AG08396 (cell line): ENCODE measurements at regions not wholly inside any gene's neighbourhood (a gene's known extent, or its start where the extent isn't known, plus 50 kb on each side); places are given as distances from the start of the nearest gene placed in this dataset.

Experiments used
- DNase-seq: peaks from one replicate; pipeline ENCODE4 v3.0.0; 2012; ENCODE audit warnings: low spot score, mixed read lengths

DNA sequence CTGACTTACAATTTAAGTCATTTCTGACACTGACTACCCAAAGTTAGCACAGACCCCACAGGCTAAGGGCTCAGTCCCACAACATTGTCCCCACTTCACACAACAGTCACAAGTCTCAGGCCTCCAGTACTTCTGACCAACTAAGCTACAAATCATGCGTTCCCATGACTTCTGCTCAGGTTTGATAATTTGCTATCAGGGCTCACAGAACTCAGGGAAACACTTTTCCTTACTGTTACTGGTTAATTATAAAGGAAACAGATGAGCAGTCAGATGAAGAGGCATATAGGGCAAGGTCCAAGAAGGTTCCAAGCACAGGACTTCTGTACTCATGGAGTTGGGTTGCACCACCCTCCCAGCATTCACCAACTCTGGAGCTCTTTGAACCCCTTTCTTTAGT is 151.2 kb upstream of the TNR start:
- no peak for DNase-seq

DNA sequence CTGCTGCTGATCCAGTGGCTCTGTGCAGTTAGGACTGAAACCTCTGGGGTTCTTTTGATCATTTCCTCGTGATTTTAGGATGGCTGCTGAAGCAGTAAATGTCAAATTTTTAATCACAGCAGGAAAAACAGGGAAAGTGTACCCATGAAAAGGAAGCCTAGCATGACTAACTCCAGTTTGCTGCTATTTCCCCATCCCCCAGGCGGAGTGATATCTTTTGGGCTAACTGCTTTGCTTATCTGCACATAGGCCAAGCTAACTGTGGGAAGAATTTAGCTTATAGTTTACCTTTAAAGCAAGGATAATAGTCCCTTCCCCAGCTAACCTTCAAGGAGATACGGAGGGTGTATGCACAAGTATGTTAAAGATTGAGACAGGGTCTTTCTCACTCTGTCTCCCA is 149.8 kb upstream of the TNR start:
- DNase-seq, result no peak

DNA sequence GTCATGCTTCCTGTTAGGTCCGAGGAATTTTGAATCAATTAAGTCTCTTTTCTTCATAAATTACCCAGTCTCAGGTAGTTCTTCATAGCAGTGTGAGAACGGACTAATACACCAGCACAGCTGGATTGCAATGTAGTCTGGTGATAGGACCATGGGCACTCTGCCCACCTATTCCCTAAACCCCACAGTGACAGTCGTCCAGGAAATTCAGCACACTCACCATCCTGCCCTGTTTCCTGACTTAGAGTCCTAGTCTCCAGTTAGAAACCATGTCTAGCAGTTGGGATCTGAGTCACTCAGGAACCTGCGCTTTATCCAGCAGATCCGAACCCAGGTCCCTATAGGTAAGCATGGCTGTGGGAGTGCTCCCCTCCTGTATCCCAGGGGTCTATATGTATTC is 149.3 kb upstream of the TNR start:
- no peak for DNase-seq

DNA sequence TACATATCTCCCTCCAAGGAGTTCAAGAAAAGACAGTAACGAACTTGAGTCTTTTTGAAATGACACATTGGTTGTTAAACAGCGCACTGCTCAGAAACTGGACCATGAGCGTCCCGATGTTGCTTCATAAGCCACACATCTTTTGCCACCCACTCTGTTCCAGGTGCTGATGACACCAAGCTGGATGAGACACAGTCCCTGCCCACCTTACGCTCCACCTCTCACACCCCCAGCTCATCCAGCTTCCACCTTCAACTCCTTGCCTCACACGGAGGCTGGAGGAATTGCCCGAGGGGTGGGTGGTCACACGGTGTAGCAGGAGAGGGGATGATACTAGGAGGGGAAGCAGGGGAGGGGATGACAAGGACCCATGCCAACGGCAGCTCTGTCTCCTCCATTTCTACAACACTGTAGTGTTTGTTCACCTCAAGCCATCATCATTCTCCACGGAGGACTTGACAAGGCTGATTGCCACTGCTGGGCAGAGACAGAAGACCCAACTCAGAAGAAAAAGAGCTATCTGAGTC is 148.5 kb upstream of the TNR start:
- DNase-seq, result no peak

DNA sequence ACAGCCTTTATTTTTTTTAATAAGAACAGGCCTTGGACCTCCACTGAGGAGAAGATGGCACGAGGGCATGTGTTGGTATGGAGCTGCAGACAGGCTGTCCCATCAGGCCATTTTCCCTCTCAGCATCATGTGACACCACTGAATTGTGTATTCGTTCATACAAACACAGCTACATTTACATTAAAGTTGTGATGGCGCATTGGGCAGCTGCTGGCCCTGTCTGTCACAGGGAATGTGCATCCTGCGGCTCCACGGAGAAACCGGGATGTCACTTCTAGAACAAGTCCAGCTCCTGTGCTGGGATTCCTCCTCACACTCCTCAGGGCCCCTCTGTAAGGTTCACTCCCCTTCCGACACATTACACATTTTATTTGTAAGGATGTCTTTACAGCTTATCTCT is 147.6 kb upstream of the TNR start:
- no peak for DNase-seq

DNA sequence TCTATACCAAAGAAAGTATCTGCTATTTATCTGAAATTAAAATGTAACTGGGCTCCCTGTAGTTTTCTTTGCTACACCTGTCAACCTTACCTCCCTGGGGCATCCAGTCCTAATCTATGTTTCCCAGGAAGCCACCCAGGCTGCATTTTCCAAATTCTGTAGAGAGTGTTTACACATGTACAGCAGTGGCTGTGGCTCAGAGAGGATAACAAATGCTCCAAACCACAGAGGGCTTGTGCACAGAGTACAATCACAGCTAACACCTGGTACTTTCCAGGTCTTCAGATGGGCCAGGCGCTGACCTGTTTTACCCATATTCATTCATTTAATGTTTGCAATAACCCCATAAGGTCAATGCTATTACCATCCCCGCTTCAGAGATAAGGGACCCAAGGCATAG is 146.5 kb upstream of the TNR start:
- DNase-seq, result no peak

DNA sequence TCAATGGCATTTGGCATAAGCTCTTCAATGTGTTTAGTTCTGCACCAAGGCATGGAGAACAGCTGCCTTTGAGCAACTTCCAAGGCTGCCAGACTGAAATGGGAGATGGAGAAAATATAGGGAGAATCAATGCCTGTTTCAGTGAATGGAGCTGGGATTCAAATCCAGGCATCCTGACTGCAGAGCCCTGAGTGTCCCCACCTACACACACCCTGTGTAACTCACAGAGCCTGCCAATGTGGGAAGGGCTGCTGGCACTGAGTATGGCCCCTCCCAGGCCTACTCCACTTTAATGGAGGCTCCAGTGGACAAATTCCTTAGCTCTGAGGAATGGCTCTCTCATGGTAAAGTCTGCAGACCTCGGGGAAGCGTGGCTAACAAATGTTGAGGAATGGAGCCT is 145.6 kb upstream of the TNR start:
- DNase-seq, result no peak

DNA sequence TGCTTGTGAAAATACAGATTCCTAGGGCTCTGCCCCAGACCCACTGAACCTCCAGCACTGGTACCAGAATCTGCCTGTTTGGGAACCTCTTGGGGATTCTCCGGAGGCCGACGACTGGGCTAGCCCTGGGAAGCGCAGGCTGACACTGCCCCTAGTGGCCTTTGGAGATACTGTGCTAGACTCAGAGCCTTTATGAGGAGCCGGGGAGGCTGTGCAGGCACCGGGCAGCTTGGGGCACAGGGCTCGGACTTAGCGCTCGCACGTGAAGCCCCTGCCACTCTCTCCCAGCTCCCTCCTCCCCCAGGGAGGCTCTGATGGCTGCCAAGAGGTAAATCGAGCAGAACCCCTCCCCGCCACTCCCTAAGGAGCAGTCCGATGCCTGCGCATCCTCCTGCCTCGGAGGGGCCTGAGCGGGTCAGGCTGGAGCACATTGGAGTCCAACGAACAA is 144.6 kb upstream of the TNR start:
- DNase-seq, result peak; percentile 63

DNA sequence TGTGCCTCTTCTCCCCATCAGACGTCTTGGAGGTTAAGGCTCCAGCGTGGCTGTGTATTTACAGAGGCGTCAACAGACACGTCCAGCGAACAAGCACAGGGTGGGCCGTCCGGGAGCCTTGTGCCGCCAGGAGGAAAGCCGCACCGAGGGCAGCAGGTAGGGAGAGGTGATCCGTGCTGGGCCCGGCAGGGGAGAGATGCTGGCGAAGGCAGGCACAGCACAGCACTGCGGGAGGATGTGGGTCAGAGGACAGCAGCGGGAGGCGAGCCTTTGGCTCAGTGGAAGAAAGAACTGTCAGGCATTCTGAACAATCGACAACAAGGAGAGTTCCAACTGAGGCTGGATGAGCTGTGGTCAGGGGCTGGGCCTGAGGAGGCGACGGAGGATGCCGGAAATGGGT is 144.1 kb upstream of the TNR start:
- DNase-seq, result no peak

DNA sequence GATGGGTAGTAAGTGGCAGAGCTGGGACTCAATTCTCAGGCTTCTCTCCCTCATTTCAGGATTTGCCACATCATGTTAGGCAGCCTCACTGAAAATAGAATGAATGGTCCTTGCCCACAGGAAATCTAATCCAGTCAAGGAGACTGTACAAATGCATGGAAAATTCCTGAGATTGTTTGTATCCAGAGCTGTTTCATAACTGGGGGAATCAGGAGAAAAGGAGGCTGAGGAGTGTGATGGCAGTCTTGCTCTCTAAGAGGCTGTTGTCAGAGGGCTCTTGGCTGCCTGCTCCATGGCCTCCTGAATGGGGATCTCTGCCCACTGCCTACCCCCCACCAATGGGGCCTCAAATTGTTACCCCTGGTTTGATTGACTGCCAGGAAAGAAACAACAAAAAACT is 141.9 kb upstream of the TNR start:
- DNase-seq, result peak; percentile 25

DNA sequence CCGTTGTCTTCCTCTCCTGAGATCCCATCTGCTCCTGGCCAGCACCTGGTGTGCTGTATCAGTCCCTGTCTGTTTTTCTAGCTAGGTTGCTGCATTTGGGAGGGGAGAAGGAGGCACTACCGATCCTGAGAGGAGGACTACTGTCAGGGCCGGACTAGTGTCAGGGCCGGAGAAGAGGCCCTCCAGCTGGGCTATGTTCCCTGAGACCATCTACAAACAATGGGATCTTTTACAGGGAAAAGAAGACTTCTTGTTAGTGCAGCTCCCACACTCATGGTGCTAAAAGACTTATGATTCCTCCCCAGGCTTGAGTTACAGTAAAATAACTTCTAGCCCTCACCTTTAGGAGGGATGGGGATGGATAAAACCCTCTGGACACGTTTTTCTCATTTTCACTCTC is 141.0 kb upstream of the TNR start:
- DNase-seq, result no peak

DNA sequence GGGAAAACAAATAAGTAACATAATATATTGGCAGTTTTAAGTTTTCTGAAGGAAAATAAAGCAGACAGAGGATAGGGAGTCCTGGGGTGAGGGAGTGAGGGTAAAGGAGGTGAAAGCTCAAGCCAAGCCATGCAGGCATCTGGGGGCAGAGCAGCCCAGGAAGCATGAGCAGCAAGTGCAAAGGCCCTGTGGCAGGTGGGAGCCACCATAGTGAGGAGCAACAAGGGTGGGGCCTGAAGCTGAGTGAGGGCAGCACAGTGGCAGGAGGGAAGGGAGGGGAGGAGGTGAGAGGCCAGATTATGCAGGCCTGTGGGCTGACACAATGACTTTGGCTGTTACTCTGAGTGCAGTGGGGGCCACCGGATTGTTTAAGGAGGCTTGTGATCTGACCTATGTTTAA is 138.8 kb upstream of the TNR start:
- DNase-seq, result no peak

DNA sequence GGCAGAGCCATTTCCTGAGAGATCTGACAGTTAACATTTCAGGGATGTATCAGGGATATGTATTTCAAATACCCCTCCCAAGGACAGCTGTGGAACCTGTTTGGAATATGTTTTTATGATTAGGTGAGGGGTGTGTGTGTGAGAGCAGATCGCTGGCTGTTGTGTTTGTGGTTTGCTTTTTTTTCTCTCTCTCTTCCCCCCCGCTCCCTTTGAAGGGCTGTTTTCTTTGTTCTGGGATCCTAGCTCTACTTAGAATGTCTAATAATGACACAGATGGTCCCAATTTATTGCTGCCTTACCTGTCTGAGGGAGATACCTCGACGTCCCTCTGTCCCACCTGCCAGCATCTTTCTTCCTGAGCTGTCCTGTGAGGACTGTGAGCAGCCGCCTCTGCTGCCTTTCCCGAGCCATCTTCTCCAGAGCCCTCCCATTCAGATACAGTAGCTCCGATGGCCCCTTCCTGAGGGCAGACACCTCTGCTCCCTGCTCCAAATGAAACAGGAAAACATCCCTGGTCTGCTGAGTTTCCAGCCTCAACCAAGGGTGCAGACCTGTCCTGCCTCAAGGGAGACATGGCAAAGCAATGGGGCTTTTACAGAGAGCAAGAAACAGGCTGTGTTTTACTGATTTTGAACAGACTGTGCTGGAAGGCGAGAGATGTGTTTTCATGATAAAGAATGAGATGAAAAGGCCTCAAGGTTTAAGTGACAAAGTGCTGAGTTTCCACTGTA is 138.0 kb upstream of the TNR start:
- DNase-seq, result no peak

DNA sequence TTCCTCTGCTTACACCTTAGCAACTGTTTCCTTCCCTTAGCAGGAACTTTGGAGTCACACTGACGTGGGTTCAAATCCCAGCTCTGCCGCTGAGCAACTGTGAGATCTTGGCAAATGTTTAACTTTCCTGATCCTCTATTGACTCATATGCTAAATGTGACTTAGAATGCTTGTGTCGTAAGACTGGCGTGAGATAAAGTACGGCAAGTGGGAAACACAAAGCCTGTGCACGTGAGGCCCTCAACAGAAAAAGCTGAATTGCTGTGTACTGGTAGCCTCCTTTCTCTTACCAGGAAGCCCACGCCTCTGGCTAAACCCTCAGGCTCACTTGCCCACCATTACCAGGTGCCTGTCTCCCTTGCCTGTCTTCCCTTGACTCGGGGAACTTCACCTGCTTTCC is 135.4 kb upstream of the TNR start:
- DNase-seq, result no peak

DNA sequence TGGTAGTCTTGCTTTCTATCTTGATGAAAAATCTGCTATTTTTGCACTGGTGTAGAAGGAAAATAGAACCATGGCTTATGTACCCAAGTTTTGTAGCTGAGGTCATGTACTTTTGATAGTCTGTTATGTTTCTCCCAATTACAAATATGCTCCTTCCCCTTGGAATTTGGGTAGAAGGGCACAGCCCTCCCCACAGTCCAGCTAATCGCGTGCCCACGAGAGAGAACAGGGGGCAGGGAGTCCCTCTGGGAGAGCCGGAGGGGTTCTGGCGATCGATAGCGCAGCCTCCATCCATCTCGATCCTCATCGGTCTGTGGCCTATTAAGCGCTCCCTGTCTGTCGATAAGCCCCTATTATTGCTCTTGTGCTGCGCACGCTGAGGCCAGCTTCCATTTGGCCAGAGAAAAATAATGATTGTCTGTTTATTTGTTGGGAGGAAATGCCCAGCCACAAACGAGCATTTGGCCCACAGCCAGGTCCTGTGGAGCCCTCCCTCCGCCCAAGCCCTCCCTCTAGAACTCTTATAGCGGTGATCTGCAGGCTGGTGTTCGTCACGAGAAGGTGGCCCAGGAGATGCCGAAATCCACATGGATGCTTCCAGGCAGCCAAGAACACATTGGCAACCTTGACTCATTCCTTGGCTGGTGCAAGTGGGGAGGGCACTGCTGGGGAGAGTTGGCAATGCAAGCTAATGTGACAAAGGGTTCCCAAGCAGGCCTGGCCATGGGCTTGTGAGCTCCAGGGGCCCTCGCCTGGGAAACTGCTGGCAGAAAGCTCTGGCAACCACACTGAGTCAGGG is 134.7 kb upstream of the TNR start:
- no peak for DNase-seq

DNA sequence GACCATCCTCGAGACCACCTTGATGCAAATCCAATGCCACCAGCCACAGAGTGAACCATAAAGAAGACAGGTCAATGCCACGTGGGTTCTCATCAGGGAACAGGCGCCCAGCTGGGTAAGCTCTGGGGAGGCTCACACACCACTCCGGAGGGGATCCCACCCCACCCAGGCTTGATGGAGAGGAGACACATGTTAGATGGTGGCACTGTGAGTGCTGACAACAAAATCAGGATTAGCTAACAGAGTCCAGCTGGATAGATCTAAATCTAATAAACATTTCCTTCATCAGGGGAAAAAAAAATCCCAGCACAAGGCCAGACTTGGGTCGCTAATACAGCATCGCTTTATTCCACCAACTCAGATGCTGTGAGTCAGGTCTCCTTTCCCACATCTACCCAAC is 132.2 kb upstream of the TNR start:
- DNase-seq, result no peak

DNA sequence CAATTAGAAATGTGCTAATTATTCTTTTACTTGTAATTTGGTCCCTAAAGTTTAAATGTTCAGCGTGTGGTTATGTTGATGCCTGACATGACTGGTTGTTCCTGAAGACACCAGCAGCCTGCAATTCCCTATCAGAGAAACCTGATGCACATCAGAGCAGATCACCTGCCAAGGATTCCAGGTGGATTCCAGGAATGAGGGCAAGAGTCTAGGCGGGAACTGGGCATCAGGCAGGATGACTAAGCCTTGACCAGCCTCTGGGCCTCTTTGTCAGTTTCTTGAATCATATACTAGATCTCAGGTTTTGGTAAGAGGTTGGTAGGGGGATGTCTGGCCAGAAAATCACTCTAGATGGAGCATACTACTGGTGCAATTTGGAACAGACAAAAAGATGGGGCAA is 130.7 kb upstream of the TNR start:
- no peak for DNase-seq

DNA sequence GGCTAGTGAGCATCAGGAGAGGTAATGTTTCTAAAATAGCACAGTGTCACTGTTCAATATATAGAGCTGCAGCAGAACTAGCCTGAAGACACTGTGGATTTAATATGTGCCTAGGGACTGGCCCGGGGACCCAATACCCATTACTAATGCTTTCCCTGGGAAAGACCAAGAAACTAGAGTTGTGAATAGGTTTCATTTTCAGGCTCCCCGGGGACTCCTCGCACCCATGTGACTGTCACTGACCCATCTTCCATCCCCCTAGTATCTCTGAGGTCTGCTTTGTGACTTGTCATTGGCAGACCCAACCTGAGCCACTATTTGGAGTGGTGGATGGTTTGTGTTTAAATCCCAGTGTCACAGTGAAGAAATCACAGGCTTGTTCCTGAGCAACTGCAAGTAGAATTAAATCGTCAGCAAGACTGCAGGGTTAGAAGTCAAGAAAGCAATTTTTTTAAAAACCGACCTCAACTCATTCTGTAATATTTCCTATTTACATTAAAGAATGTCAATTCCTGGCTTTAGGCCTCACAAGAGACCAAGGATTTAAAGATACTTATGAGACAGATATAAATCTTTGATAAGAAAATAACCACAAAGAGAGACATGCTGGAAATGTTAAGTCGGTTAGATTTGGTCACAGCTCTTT is 130.0 kb upstream of the TNR start:
- no peak for DNase-seq

DNA sequence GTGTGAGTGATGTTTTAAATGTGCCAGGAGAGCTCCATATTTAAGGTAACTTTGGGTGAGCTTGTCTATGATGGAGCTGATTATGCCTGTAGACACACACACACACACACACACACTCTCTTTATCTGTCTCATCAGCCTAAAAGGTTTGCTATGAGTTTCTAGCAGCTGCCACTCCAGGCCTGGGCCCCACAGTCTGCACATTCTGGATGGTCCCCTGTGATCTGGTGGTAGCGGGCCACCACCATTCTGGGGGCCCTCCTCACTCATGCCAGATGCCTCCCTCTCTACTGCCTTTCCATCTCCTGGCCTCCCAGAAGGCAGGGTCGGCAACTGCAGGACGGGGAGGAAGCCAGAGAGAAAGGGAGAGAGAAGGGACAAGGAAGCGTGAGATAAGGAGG is 129.2 kb upstream of the TNR start:
- no peak for DNase-seq

DNA sequence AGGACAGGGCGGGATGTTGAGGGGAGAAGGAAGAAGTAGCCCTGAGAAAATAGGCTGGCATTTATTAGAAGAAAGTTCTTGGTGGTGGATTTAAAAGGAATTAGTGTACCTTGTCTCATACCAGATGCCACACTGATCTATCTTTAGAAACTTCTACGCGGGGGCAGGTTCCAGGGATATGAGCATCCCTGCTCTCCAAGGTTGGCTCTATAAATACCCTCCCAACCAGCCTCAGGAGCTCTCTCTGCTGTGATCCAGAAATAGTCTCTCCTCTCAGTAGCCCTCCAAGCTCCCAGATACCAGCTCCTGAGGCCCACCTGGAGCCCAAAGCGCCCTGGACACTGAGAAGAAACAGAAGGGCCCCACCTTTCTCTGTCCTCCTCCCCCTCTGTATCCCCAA is 128.3 kb upstream of the TNR start:
- DNase-seq, result no peak

DNA sequence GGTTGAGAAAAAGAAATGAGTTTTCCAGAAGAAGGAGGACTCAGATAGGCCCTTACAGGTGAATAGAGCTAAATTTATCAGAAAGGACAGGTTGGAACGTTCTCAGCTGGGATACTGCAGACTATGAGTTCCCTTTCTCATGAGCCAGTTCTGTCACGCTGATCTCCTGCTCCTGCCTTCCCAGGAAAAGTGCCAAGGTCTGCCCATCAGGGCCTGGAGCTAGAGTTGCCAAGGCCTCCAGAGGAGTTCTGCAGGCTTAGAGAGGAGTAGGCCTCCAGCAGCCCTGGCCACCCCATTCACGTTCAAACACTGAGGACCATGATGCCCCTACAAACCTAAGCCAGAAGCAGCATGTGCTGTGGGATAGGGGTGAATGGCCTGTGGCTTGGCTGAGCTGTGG is 126.8 kb upstream of the TNR start:
- no peak for DNase-seq

DNA sequence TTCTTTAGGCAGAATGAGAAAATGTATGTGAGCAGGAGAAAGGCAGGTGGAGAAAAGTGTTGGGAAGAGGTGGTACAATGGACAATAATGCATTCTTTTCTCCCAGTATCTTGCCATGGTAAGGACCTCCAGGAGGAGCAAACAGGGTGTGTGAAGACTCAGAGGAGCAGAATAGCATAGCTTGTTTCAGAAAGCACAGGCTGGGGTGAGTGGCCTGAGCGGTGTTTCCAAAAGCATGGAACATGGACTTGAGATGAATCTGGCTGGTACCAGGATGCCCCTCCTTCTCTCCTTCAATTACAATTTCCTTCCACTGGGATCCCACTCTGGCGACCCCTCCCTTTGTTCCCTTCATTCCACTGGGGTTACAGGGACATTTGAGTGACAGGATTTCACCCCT is 123.4 kb upstream of the TNR start:
- DNase-seq, result no peak
